ENCODE measurements at regions not wholly inside any gene's neighbourhood (a gene's known extent, or its start where the extent isn't known, plus 50 kb on each side); places are given as distances from the start of the nearest gene placed in this dataset.

- H3K4me3 ChIP-seq (ENCODE audit: insufficient read depth, low read length, poor library complexity, severe bottlenecking) = no peak overlapping the region
- no peaks in the 10 kb centered on the region for H4K20me1 ChIP-seq (ENCODE audit: low read depth, low read length)
- no peak overlapping the region for H3K27ac ChIP-seq (ENCODE audit: low read depth, low read length)
- H3K79me2 ChIP-seq (ENCODE audit: insufficient read depth, low read length) = no peaks in the 10 kb centered on the region
- no peaks in the 10 kb centered on the region for H3K27me3 ChIP-seq (ENCODE audit: low read length)
- no peaks in the 10 kb centered on the region for H3K9me2 ChIP-seq (replicated peaks; ENCODE audit: insufficient read depth, low read length)
- no peaks in the 10 kb centered on the region for H3K36me3 ChIP-seq (ENCODE audit: low read length)
- H3K9me3 ChIP-seq (ENCODE audit: insufficient read depth, low read length) = no peaks in the 10 kb centered on the region
- H2AFZ ChIP-seq (ENCODE audit: low read depth, low read length, severe bottlenecking) = no peak overlapping the region
- H3F3A ChIP-seq (ENCODE audit: insufficient read depth) = no peaks in the 10 kb centered on the region
- no peak for TF ChIP-seq EZH2phosphoT487 (conservative IDR thresholded peaks at IDR 0.05; ENCODE audit: low read length)
- no peak for TF ChIP-seq CTCF (IDR thresholded peaks at IDR 0.05; ENCODE audit: insufficient read depth, low read length, poor library complexity, severe bottlenecking)
- no peak overlapping the region for H3K4me2 ChIP-seq (ENCODE audit: low read depth, low read length, poor library complexity, severe bottlenecking)
- H3K9ac ChIP-seq (ENCODE audit: low read length) = no peak overlapping the region
Observed at GRCh38 chr6:106792536-106793236, 163.3 kb downstream of the QRSL1 start.

- Histone ChIP-seq H3K79me2 (ENCODE audit: insufficient read depth, low read length) (no peaks in the 10 kb centered on the region), H3K4me3 (ENCODE audit: insufficient read depth, low read length, poor library complexity, severe bottlenecking) (no peak overlapping the region), H3K27me3 (ENCODE audit: low read length) (no peaks in the 10 kb centered on the region), H3F3A (ENCODE audit: insufficient read depth) (no peaks in the 10 kb centered on the region), H3K9ac (ENCODE audit: low read length) (no peak overlapping the region), H3K27ac (ENCODE audit: low read depth, low read length) (no peak overlapping the region), H3K9me3 (ENCODE audit: insufficient read depth, low read length) (no peaks in the 10 kb centered on the region), H3K36me3 (ENCODE audit: low read length) (no peaks in the 10 kb centered on the region), H3K4me2 (ENCODE audit: low read depth, low read length, poor library complexity, severe bottlenecking) (no peak overlapping the region), H2AFZ (ENCODE audit: low read depth, low read length, severe bottlenecking) (no peak overlapping the region), H3K9me2 (replicated peaks; ENCODE audit: insufficient read depth, low read length) (no peaks in the 10 kb centered on the region), H4K20me1 (ENCODE audit: low read depth, low read length) (no peaks in the 10 kb centered on the region)
- no peak for TF ChIP-seq CTCF (IDR thresholded peaks at IDR 0.05; ENCODE audit: insufficient read depth, low read length, poor library complexity, severe bottlenecking)
- no peak for TF ChIP-seq EZH2phosphoT487 (conservative IDR thresholded peaks at IDR 0.05; ENCODE audit: low read length)
Observed at GRCh38 chr6:106790935-106791334, 161.6 kb downstream of the QRSL1 start.

GRCh38 chr6:106790149-106790770, 160.9 kb downstream of the QRSL1 start:
- Histone ChIP-seq H3K4me2 (ENCODE audit: low read depth, low read length, poor library complexity, severe bottlenecking) (no peak overlapping the region), H3K36me3 (ENCODE audit: low read length) (no peaks in the 10 kb centered on the region), H3F3A (ENCODE audit: insufficient read depth) (no peaks in the 10 kb centered on the region), H3K9me2 (replicated peaks; ENCODE audit: insufficient read depth, low read length) (no peaks in the 10 kb centered on the region), H3K27me3 (ENCODE audit: low read length) (no peaks in the 10 kb centered on the region), H2AFZ (ENCODE audit: low read depth, low read length, severe bottlenecking) (no peak overlapping the region), H3K27ac (ENCODE audit: low read depth, low read length) (no peak overlapping the region), H3K9me3 (ENCODE audit: insufficient read depth, low read length) (no peaks in the 10 kb centered on the region), H3K79me2 (ENCODE audit: insufficient read depth, low read length) (no peaks in the 10 kb centered on the region), H3K4me3 (ENCODE audit: insufficient read depth, low read length, poor library complexity, severe bottlenecking) (no peak overlapping the region), H4K20me1 (ENCODE audit: low read depth, low read length) (no peaks in the 10 kb centered on the region), H3K9ac (ENCODE audit: low read length) (no peak overlapping the region)
- TF ChIP-seq CTCF (IDR thresholded peaks at IDR 0.05; ENCODE audit: insufficient read depth, low read length, poor library complexity, severe bottlenecking) (no peak), EZH2phosphoT487 (conservative IDR thresholded peaks at IDR 0.05; ENCODE audit: low read length) (no peak)

Data from SU-DHL-6 (cell line).